Colonic mucosa (tissue), 4 donors: ENCODE measurements at regions not wholly inside any gene's neighbourhood (a gene's known extent, or its start where the extent isn't known, plus 50 kb on each side); places are given as distances from the start of the nearest gene placed in this dataset.

Source experiments
- DNase-seq: peaks from one replicate; pipeline ENCODE4 v3.0.0-alpha.2; 2020
- H3K27ac ChIP-seq: fragments of 200-600 bp; one replicate; pipeline ENCODE4 v1.8.0; 2021
- H3K27me3 ChIP-seq: fragments of 200-600 bp; one replicate; pipeline ENCODE4 v1.8.0; 2021
- H3K36me3 ChIP-seq: fragments of 200-600 bp; one replicate; pipeline ENCODE4 v1.8.0; 2021
- H3K4me1 ChIP-seq: fragments of 200-600 bp; one replicate; pipeline ENCODE4 v1.8.0; 2021; ENCODE audit warnings: mild to moderate bottlenecking
- H3K4me3 ChIP-seq: fragments of 200-600 bp; one replicate; pipeline ENCODE4 v1.8.0; 2021
- H3K9ac ChIP-seq, 2 donors: one replicate each; pipeline ENCODE4 v1.7.0; 2013; ENCODE audit warnings: control low read depth in 2 of 2, low read depth in 2 of 2, low read length in 2 of 2
- H3K9me3 ChIP-seq: fragments of 200-600 bp; one replicate; pipeline ENCODE4 v1.8.0; 2021
- CTCF ChIP-seq: fragments of 200-600 bp; IDR thresholded peaks from one replicate; pipeline ENCODE4 v1.8.0; 2022; ENCODE audit warnings: antibody characterized with exemption, mild to moderate bottlenecking
- intact Hi-C: fragments of 100-400 bp; cut with DNase I; formaldehyde crosslinking; loops from one replicate; pipeline ENCODE4 v1.14.1; 2022
- donor health status: healthy.
- donor health status: DM: no; HTN: no; CAD: no.
- donor health status: DM: no; HTN: no; CAD: no.

- no peaks in the 10 kb centered on the region for H3K4me1 ChIP-seq
- no peak overlapping the region for H3K27ac ChIP-seq
- H3K4me3 ChIP-seq, result no peak overlapping the region
- no peaks in the 10 kb centered on the region for H3K9me3 ChIP-seq
- H3K27me3 ChIP-seq, result no peaks in the 10 kb centered on the region
- no peak overlapping the region for H3K9ac ChIP-seq
- no peak for DNase-seq
- no peak for TF ChIP-seq CTCF
- intact Hi-C loops, result no loop called here
- no peaks in the 10 kb centered on the region for H3K36me3 ChIP-seq
Observed at GRCh38 chr3:27661797-27662196, 60.3 kb downstream of the EOMES start.

GRCh38 chr3:27659279-27660021 is 62.7 kb downstream of the EOMES start:
- H3K27me3 ChIP-seq, result no peaks in the 10 kb centered on the region
- no peaks in the 10 kb centered on the region for H3K36me3 ChIP-seq
- no peak overlapping the region for H3K4me3 ChIP-seq
- intact Hi-C loops, result no loop called here
- H3K4me1 ChIP-seq, result no peaks in the 10 kb centered on the region
- no peaks in the 10 kb centered on the region for H3K9me3 ChIP-seq
- DNase-seq, result peak; percentile 60
- no peak overlapping the region for H3K9ac ChIP-seq
- no peak overlapping the region for H3K27ac ChIP-seq
- TF ChIP-seq CTCF, result peak; percentile 78

DNA sequence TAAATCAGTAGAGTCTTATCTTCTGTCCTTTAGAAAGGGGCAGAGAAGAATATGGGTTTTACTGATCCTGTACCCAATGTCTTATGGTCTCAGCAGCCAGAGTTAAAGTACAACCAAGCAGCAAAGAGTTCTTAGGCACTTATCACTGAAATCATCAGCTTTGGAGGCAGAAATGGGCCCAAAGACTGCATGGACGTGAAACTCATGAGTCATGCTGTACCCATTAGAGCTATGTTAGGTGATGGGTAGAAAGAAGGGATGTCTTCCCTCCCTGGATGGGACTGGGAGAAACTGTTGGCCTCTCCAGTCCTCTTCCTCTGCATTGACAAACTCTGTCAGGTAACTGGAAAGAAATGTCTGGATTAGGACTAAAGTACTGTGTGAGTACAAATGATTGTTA is 63.4 kb downstream of the EOMES start:
- no peak overlapping the region for H3K27ac ChIP-seq
- intact Hi-C loops, result no loop called here
- no peak overlapping the region for H3K9ac ChIP-seq
- no peak for TF ChIP-seq CTCF
- H3K4me3 ChIP-seq, result no peak overlapping the region
- DNase-seq, result no peak
- H3K36me3 ChIP-seq, result no peaks in the 10 kb centered on the region
- no peaks in the 10 kb centered on the region for H3K9me3 ChIP-seq
- no peaks in the 10 kb centered on the region for H3K4me1 ChIP-seq
- H3K27me3 ChIP-seq, result no peaks in the 10 kb centered on the region

GRCh38 chr3:27657871-27658270 is 64.3 kb downstream of the EOMES start:
- Histone ChIP-seq H3K36me3 (no peaks in the 10 kb centered on the region), H3K4me1 (no peaks in the 10 kb centered on the region), H3K27ac (no peak overlapping the region), H3K27me3 (no peaks in the 10 kb centered on the region), H3K4me3 (no peak overlapping the region), H3K9ac (no peak overlapping the region), H3K9me3 (no peaks in the 10 kb centered on the region)
- intact Hi-C loops, result no loop called here
- DNase-seq, result no peak
- no peak for TF ChIP-seq CTCF

- Histone ChIP-seq H3K36me3 (no peaks in the 10 kb centered on the region), H3K4me3 (no peak overlapping the region), H3K27ac (no peak overlapping the region), H3K27me3 (no peaks in the 10 kb centered on the region), H3K9me3 (no peaks in the 10 kb centered on the region), H3K4me1 (no peaks in the 10 kb centered on the region), H3K9ac (no peak overlapping the region)
- no peak for TF ChIP-seq CTCF
- no peak for DNase-seq
- intact Hi-C loops, result no loop called here
Observed at GRCh38 chr3:27657404-27657803, 64.7 kb downstream of the EOMES start.
